Adrenal gland (tissue), 9 donors: ENCODE measurements at regions not wholly inside any gene's neighbourhood (a gene's known extent, or its start where the extent isn't known, plus 50 kb on each side); places are given as distances from the start of the nearest gene placed in this dataset.

Experiments used
- DNase-seq, 7 donors: peaks; one replicate each; pipeline ENCODE4 v3.0.0-alpha.2; 2019 to 2020
- H3K27ac ChIP-seq, 5 donors: fragments of 200-600 bp; sonication (generic) in 4 of 5; 1 replicate in 3 of 5; 2 replicates in 2 of 5; pipeline versions ENCODE4 v1.5.1 to v1.8.0; 2016 to 2020; ENCODE audit warnings: mild to moderate bottlenecking in 1 of 5
- H3K27me3 ChIP-seq: fragments of 200-600 bp; 2 replicates; pipeline ENCODE4 v1.8.0; 2021
- H3K36me3 ChIP-seq, 2 donors: fragments of 200-600 bp; replicated peaks in 1 of 2; 1 replicate in 1 of 2; 2 replicates in 1 of 2; pipeline versions ENCODE4 v1.5.1 to v1.8.0; 2018 to 2022
- H3K4me1 ChIP-seq, 2 donors: fragments of 200-600 bp; replicated peaks in 1 of 2; 1 replicate in 1 of 2; 2 replicates in 1 of 2; pipeline versions ENCODE4 v1.5.1 to v1.8.0; 2018 to 2021
- H3K4me3 ChIP-seq, 4 donors: fragments of 200-600 bp; sonication (generic) in 3 of 4; one replicate each; pipeline ENCODE4 v1.5.1; 2016 to 2018
- H3K9me3 ChIP-seq, 3 donors: fragments of 200-600 bp; sonication (generic) in 1 of 3; replicated peaks in 1 of 3; 1 replicate in 2 of 3; 2 replicates in 1 of 3; pipeline versions ENCODE4 v1.5.1 to v1.8.0; 2016 to 2021
- POLR2A ChIP-seq, 2 donors: fragments of 450-650 bp; IDR thresholded peaks; one replicate each; pipeline ENCODE4 v1.6.1; 2017; ENCODE audit warnings: antibody characterized with exemption in 2 of 2, mild to moderate bottlenecking in 2 of 2, moderate library complexity in 1 of 2
- WGBS, 4 donors: extraction: QIAGEN DNeasy Blood & Tissue Kit in 2 of 4; methylation state at CpG; one replicate each; pipeline versions ENCODE4 v1.1.5 to v1.1.7; 2013 to 2017; 5-methylcytosine and 5-hydroxymethylcytosine counted together
- intact Hi-C, 2 donors: fragments of 100-400 bp; cut with DNase I; formaldehyde crosslinking; loops; one replicate each; pipeline versions ENCODE4 v1.14.1 to v1.15.0; 2022 to 2023
- TF ChIP-seq, protein P1 (sequence below), 6 experiments: fragments of 450-650 bp in 4 of 6; fragments of 200-600 bp in 2 of 6; sonication (generic) in 1 of 6; IDR thresholded peaks; 1 replicate in 5 of 6; 2 replicates in 1 of 6; pipeline versions ENCODE4 v1.5.1 to v1.8.0; 2016 to 2021; ENCODE audit warnings: antibody characterized with exemption in 6 of 6, mild to moderate bottlenecking in 2 of 6, moderate library complexity in 1 of 6
- donor health status: healthy with polysubstance abuse.
- donor health status: Bipolar disorder and iron deficiency.
- donor health status: DM: yes; HTN: yes; CAD: no.
- donor health status: DM: no; HTN: no; CAD: no.
- donor health status: DM: no; HTN: no; CAD: no.

DNA sequence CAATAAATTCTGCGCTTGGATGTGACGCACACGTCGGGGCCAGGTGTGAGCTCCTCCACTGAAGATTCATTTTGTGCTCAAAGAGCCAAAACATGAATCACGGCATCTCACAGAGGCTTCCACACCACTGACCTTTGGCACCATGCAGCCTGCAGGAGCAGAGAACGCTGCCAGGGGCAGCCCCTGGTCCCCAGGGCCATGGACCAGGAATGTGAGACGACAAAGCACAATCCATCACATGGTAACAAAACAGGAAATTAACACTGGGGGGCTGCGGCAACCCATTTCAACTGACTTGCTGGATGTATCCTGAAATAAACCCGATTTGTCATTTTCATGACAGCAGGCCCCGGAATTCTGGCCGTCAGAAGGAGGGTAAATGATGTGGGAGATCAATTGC is 167.5 kb upstream of the IGF1R start:
- H3K36me3 ChIP-seq = no peaks in the 10 kb centered on the region

DNA sequence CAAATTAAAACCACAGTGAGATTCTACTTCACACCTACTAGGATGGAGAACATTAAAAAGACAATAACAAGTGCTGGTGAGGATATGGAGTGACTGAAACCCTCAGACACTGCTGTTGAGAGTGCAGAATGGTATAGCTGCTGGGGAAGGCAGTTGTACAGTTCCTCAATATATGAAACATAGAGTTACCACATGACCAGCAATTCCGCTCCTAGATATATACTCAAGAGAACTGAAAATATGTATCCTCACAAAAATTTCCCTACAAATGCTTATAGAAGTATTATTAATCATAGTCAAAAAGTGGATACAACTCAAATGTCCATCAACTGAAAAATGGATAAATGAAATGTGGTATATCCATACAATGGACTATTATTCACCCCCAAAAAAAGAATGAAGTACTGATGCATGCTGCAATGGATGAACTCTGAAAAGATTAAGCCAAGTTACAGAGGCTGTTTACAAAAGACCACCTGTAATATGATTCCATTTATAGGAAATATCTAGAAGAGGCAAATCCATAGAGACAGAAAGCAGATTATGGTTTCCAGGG is 164.7 kb upstream of the IGF1R start:
- Histone ChIP-seq H3K4me3 (no peak overlapping the region), H3K27ac (no peak overlapping the region), H3K27me3 (no peaks in the 10 kb centered on the region), H3K36me3 (no peaks in the 10 kb centered on the region), H3K9me3 (no peaks in the 10 kb centered on the region), H3K4me1 (no peaks in the 10 kb centered on the region)
- WGBS, 4 donors = 84 to 100% (median 99%) methylated on average over 1 of the region's 1 CpG
- DNase-seq = no peak
- intact Hi-C loops = no loop called here
- no peak for TF ChIP-seq POLR2A (IDR thresholded peaks at IDR 0.05)
- TF ChIP-seq, protein P1, sequence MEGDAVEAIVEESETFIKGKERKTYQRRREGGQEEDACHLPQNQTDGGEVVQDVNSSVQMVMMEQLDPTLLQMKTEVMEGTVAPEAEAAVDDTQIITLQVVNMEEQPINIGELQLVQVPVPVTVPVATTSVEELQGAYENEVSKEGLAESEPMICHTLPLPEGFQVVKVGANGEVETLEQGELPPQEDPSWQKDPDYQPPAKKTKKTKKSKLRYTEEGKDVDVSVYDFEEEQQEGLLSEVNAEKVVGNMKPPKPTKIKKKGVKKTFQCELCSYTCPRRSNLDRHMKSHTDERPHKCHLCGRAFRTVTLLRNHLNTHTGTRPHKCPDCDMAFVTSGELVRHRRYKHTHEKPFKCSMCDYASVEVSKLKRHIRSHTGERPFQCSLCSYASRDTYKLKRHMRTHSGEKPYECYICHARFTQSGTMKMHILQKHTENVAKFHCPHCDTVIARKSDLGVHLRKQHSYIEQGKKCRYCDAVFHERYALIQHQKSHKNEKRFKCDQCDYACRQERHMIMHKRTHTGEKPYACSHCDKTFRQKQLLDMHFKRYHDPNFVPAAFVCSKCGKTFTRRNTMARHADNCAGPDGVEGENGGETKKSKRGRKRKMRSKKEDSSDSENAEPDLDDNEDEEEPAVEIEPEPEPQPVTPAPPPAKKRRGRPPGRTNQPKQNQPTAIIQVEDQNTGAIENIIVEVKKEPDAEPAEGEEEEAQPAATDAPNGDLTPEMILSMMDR (IDR thresholded peaks at IDR 0.05) = no peak

More for the DNA sequence above, 167.5 kb upstream of the IGF1R start:
- Histone ChIP-seq H3K4me1 (no peaks in the 10 kb centered on the region), H3K27ac (no peak overlapping the region), H3K27me3 (no peaks in the 10 kb centered on the region), H3K9me3 (no peaks in the 10 kb centered on the region), H3K4me3 (no peak overlapping the region)
- TF ChIP-seq POLR2A (IDR thresholded peaks at IDR 0.05) = no peak
- TF ChIP-seq, protein P1 (IDR thresholded peaks at IDR 0.05) = no peak
- intact Hi-C loops = no loop called here
- WGBS, 4 donors = 52 to 56% (median 55%) methylated on average over 10 to 11 of the region's 11 CpGs
- DNase-seq = no peak

- H3K36me3 ChIP-seq = no peaks in the 10 kb centered on the region
- intact Hi-C loops = no loop called here
- H3K27me3 ChIP-seq = no peaks in the 10 kb centered on the region
- no peaks in the 10 kb centered on the region for H3K9me3 ChIP-seq
- TF ChIP-seq POLR2A (IDR thresholded peaks at IDR 0.05) = no peak
- TF ChIP-seq, protein P1 (IDR thresholded peaks at IDR 0.05) = no peak
- WGBS, 4 donors = 17 to 58% (median 34%) methylated on average over 1 of the region's 1 CpG
- no peak for DNase-seq
- no peaks in the 10 kb centered on the region for H3K4me1 ChIP-seq
- no peak overlapping the region for H3K27ac ChIP-seq
- H3K4me3 ChIP-seq = no peak overlapping the region
Observed at GRCh38 chr15:98484914-98485313, 163.4 kb upstream of the IGF1R start.

- TF ChIP-seq POLR2A (IDR thresholded peaks at IDR 0.05) = no peak
- TF ChIP-seq, protein P1 (IDR thresholded peaks at IDR 0.05) = no peak
- DNase-seq = no peak
Observed at GRCh38 chr15:98485451-98485850, 162.9 kb upstream of the IGF1R start.

More at GRCh38 chr15:98485451-98485850, 162.9 kb upstream of the IGF1R start:
- intact Hi-C loops = no loop called here
- no peaks in the 10 kb centered on the region for H3K36me3 ChIP-seq
- H3K4me3 ChIP-seq = no peak overlapping the region
- no peaks in the 10 kb centered on the region for H3K4me1 ChIP-seq
- WGBS, 4 donors = 59 to 73% (median 68%) methylated on average over 2 of the region's 2 CpGs
- H3K9me3 ChIP-seq = no peaks in the 10 kb centered on the region
- no peaks in the 10 kb centered on the region for H3K27me3 ChIP-seq
- H3K27ac ChIP-seq = no peak overlapping the region
